ENCODE measurements at regions not wholly inside any gene's neighbourhood (a gene's known extent, or its start where the extent isn't known, plus 50 kb on each side); places are given as distances from the start of the nearest gene placed in this dataset.
A peak's percentile ranks its signal among the peaks of the same experiment; 100 is the strongest.
"Not testable (repeated sequence)": the region's sequence is repeated elsewhere in the genome, so short reads cannot be mapped to it uniquely, and the experiment has no call there.

DNA sequence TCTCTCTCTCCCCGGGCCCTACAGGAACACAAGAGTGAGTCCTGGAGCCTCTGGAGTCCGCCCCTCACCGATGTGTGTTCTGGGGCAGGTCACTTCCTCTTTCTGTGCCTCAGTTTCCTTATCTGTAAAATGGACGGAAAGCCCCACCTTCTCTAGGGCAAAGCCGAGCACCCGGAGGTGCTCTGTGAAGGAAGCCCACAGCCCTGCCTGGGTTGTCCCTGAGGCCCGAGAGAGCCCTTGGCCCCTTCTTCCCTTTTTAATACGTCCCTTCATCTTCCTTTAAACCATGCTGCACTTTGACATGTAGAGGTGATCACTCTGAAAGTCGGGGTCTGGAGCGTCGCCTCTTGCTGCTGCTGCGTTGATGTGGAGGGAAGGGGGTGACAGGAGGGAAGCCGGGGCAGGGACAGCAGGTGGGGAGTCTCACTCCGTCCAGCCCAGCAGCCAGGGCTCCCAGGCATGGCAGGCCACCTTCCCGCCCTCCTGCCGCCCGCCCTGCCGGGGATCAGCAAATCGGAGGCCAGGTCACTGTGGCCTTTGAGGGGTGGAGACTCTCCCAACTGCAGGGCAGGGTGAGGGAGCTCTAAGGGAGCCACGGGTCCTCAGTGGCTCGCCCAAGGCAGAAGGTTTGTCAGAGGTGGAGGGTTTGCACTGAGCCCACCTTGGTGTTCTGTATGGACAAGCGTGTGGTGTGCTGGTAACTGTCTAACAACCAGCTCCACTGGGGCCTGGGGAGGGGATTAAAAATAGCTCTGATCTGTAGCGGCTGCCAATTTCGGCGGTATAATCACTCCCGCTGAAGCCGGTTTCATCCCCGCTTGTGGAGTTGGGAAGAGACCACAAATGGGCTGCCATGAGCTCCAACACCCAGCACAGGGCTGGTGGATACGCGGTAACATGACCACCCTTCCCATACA lies 135.9 kb upstream of the ID2 start:
- no peak for DNase-seq

DNA sequence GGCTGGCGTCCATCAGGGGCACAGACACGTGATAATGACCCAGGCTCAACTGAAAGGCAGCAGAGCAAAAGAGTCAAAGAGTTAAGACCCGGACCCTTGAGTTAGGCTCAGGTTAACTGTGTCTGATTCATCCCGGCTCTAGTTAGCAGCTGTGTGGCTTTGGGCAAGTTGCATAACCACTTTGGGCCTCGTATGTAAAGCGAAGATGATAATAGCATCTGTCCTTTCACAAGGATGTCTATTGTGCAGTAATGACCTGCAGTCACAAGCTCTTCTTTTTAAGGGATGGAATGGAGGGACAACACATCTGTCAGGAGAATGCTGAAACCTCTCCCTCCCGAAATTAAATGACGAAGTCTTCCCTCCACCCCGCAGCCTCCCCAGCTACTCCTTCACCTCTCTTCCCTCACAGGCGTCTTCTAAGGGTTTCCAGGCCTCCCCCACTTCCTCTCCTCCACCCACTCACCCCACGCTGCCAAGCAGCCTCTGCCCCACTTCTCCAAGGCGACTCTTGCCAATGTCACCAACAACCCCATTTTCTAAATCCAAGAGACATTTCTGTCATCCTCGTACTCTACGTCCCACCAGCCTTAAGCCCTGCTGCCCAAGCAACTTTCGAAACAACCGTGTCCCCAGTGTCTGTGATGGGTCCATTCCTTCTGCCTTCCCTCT lies 135.1 kb upstream of the ID2 start:
- no peak for DNase-seq

DNA sequence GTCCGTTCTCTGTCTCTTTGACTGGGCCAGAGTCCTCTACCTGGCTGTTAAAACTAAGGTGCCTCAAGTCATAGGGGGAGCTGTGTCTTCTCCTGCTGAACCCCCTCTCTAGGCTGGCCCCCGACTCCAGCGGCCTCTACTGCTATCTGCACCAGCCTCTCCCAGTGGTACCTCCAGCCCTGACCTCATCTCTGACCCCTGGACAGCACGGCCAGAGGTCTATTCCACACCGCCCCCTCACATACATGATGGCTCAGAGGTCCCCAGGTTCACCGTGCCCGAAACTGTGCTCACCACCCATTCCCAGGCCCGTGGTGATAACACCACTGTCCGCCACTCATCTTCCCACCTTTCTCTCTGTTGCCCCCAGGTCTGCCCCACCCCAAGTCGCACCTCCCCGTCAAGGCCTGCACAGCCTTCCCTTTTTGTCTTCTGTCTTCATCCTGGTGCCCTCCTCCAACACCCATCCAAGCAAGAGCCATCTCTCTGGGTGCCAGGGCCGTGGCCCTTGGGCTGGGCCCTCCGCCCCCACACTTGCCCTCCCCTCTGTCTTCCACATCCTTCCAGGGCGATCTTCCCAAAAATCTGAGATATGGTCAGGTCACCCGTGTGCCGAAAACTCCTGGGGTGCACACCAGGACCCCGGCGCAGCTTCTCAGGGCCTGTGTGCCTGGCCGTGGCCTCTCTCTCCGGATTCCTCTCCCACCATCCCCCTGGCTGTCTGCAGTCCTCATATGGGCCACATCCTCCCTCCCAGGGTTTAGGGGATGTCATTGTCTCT lies 134.4 kb upstream of the ID2 start:
- DNase-seq = no peak

DNA sequence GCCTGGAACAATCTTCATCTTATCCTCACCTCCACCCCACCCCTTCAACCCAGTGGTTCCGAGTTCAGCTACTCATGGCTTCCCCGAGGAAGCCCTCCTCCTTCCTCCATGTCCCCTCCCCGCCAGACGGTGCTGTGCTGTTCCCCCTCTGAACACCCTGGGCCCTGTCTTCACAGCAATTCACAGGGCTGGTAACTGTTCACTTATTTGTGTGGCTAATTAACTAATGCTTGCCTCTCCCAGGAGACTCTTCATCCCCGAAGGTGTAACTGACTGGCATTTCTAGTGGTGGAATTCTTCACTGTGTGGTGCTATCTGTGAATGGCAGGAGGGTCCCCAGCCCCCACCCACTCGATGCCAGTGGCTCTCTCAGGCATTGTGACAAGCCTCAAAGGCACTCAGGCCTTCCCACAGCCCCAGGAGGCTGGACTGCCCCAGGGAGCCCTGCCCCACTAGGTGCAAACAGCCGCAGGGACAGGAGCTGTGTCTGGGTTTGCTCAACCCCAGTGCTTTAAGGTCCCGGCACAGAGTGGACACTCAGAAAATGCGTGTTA lies 133.7 kb upstream of the ID2 start:
- no peak for DNase-seq

DNA sequence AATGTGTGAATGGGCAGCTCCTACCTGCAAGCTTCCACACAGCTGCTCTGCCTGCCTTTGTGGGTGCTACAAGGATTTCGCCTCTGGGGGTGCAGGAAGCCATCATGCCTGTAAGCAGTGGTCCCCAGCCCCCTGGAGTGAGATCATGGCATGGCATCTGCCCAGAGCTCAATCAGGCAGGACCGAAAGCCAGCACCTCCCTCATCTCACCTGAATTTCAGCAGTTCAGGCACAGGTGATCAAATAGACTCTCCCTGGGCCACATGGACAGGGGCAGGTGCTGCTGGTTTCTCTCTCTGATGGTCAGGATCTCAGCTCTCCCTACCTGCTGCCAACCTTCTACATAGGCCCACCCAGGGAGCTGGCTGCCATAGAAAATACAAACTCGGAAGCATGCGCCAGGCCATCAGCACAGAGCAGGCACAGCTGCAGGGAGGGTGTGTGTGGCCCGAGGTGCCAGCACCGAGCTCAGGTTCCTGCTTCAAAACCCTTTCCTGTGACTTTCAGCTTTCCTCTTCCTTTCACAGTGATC lies 133.2 kb upstream of the ID2 start:
- peak; percentile 41 for DNase-seq

DNA sequence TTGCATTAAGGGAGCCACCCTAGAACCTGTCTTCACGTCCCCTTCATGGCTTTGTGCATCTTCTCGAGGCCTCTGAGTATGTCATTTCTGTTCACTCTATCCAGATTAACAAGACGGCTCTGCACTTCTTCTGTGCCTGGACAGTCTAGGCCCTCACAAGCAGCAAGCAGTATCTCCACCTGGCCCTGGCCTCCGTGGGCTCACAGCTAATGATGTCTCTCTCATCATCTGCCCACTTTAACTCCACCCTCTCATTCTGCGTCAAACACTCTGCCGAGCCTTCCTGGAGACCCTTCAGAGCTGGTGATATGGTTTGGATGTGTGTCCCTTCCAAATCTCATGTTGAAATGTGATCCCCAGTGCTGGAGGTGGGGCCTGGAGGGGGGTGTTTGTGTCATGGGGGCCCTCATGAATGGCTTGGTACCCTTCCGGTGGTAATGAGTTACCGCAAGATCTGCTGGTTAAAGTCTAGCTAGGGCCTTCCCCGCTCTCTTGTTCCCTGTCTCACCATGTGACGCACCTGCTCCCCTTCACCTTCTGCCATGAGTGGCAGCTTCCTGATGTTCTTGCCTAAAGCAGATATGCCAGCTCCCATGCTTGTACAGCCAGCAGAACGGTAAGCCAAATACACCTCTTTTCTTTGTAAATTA lies 132.5 kb upstream of the ID2 start:
- DNase-seq = no peak

DNA sequence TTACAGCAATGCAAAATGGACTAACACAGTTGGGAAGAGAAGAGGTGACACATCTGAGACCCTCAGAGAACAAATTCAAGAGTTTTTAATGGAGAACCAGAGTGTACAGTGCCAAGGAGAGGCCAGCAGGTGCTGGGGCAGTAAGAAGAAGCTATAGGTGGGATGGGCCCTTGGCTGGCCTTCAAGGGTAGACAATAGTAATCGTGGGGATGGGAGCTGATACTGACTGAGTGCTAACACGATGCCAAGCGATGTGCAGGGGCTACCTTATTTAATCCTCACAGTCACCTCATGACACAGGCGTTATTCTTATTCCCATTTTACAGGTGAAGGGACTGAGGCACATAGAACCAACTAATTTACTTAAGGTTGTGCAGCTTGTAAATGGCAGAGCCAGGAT lies 131.9 kb upstream of the ID2 start:
- DNase-seq = no peak

DNA sequence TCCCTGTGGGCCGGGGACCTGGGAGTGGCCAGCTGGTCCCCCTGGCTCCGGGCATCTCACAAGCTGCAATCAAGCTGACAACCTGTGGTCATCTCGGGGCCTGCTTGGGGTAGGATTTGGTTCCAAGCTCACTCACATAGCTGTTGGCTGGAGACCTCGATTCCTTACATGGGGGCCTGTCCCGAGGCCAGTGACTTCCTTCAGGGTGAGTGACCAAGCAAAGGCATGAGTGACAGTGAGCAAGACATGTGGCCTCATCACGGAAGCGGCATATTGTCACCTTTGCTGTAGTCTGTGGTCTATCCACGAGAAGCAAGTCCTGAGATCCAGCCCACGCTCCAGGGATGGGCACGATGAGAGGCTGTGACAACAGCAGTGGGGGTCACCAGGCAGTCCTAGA lies 131.4 kb upstream of the ID2 start:
- DNase-seq = no peak

DNA sequence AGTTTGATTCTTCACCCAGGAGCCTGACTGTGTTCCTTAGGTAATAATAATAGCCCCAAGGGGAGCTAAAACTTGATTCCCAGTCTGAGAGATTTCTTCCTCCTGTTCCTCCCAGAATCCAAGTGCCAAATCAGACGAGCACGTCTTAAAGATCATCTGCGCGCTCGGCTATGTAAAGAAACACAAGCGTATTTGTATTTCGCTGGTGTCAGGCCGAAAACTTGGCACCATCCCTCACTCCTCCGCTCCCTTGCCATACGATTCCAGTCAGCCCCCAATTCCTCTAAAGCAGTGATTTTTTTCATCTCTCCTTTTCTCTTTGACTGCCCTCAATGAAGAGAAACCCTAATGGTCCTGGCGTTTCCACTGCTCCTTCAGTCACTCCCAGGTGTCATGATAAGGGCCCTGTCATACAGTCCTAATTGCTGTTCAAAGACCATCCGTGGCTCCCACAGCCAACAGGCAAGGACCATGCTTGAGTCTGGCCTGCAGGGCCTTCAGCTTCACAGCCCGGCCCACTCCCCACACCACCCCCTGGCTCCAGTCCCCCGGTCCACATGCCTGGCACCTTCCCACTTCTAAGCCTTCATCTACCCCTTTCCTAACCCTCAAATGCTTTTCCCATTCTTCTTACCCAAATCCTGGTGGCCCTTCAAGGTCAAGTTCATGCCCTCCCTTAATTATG lies 130.8 kb upstream of the ID2 start:
- DNase-seq = no peak

DNA sequence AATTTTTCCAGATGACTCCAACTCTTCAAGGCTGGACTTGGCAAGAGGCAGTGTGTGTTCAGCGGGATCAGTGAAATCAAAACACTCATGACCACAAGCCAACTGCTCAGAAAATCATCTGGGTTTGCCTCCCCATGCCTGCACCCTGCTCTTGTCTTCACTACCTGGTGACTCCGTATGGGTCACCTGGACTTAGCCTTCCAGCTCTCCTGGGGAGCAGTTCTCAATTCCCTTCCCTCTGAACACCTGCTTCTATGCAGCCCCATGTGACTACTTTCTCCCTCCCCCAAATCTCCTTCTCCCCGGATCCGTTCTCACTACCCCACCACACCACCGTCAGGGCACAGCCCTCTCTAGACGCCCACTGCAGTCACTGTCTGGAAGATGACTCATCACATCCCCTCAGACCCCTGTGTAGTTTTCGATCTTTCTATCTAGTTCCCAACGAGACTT lies 130.2 kb upstream of the ID2 start:
- no peak for DNase-seq

DNA sequence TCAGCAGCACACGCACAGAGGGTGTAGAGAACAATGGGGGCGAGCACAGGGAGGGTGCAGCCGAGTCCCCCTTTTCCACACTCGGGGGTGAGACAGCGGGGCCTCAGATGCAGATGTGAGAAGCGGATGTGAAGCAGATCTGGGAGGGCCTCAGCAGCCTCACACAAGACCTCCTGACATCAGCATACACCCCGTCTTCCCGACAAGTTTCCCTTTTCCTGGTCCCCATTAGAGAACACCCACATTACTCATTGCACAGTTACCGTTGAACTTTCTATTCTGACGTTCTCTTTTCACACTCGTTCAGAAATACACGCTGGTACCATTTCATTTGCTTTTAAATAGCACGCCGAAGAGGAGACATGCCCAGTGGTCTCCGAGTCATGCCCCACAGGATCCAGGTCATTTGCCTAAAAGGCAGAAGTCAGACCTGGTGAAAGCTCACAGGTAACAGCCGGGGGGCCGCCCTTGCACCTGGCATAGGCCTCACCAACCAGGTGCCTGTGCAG lies 129.5 kb upstream of the ID2 start:
- DNase-seq = no peak

DNA sequence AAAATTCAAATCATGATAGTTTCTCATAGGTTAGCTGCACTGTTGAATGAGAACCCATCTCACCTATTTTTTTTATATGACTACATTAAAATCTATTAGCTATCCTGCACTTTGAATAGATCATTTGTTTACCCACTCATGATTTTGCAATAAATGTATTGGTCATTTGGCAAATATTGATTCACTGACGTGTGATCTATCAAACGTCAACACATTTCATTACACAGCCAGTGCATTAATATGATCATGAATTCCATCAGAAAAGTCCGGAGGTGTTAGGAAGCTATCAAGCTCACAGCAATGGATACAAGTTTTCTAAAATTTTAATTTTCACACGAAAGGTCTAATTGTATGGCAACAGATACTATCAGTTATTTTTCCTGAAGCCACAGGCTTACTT lies 128.2 kb upstream of the ID2 start:
- DNase-seq = no peak

DNA sequence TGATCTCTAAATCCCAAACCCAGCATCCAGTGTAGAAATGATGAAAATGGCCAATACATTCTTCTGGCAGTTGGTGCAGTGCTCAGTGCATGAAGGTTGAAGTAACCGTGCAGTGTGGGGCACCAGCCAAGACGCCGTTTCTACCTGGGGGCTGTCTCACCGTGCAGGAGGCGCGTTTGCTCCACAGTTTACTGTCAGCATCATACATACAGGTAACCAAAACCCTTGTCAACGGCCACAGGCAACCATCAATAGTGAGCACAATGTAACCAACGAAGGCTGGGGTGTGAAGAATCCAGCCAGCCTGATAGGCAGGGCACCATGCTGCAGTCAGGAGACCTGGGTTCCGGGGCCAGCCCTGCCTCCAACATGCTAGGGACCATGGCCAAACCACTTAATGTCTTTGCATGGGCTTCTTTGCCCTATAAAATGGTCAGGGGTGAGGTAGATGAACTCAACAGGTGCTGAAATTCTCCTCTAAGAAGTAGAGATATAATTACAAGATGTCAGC lies 127.5 kb upstream of the ID2 start:
- no peak for DNase-seq

DNA sequence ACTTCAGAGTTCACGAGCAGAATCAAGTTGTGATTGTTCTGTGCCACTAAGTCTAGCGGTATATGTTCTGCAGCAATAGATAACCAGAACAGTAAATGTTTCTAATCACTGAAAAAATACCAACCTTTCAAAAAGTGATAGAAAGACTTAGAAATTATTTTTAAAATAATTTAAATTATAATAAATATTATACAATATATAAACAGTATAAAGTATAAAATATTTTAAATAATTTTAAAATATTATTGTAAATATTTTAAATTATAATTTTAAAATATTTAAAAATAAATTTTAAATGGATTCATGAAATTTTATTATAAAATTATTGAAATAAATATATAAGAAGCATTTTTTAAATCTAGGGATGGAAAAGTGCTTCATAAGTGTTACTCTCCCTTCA lies 126.3 kb upstream of the ID2 start:
- no peak for DNase-seq

DNA sequence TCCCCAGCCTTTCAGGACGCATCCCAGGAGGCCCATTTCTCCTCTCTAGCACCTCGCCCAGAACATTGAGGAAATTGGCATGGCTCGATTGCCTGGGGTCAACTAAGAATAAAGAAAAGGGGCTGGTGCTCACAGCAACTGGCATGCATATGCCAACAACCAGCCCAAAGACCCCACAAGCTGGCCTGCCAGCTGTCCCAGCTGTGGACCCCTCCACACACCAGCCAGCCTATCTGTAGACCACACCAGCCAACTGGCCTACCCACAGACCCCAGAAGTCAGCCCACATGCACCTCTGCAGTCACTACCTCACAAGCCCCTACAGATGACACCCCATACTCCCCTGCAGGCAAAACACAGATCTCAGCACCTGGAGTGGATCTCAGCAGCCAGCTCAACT lies 123.8 kb upstream of the ID2 start:
- DNase-seq = no peak

DNA sequence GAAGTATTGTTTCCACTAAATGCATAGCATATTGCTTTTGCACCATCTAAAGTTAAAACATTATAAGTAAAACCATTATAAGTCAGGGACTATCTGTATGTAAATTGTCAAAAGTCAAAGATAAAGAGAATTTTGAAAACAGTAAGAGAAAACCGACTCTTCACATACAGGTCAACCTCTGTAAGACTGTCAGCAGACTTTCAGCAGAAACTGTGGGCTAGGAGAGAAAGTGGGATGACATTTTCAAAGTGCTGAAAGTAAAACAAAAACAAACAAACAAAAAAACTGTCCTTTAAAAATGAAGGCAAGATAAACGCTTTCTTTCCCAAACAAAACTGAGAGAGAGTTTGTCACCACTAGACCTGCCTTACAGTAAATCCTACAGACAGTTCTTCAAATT lies 122.9 kb upstream of the ID2 start:
- DNase-seq = no peak

DNA sequence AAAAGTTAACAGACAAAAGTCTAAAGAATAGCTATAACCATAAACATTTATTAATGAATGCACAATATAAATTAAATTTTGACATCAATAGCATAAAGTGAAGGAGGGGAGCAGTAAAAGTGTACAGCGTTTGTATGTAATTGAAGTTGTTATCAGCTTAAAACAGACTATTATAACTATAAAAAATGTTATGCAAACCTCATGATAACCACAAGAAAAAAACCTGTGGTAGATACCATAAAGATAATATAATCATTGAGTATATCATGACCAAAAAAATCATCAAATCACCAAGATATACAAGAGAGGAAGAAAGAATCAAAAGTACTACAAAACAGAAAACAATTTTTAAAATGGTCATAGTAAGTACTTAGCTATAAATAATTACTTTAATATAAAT lies 122.1 kb upstream of the ID2 start:
- DNase-seq = no peak

DNA sequence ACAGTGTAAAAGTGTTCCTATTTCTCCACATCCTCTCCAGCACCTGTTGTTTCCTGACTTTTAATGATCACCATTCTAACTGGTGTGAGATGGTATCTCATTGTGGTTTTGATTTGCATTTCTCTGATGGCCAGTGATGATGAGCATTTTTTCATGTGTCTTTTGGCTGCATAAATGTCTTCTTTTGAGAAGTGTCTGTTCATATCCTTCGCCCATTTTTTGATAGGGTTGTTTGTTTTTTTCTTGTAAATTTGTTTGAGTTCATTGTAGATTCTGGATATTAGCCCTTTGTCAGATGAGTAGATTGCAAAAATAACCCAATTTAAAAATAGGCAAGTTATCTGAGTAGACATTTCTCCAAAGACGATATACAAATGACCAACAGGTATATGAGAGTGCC lies 120.2 kb upstream of the ID2 start:
- not testable (repeated sequence) for DNase-seq

DNA sequence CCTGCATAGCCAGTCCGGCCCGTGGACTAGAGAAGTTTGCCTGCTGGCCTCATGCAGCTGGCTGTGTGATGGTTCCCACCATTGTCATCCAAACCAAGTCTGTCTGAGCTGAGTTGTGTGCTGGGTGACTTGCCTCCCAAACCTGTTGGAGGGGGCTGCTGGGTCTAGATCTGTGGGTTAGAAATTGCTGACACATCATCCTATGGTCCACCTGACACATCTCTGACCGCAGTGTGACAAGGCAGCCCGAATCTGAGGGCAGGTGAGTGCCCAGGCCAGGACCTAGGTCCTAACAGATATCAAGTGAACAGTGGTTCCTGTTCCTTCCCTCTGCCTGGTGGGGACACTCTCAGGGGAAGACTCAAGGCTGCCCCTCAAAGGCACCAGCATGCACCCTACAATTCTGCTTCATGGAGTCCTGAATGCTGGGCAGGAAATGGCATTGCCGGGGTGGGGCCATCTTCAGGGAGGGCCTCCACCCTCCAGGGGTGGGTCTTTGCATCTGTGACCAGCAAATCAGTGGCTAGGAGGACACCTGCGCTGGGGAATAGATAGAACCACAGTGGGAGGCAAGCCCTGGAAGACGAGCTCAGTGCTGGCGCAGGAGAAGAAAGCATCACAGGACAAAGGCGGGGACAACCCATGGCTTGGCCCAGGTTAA lies 117.9 kb upstream of the ID2 start:
- no peak for DNase-seq

DNA sequence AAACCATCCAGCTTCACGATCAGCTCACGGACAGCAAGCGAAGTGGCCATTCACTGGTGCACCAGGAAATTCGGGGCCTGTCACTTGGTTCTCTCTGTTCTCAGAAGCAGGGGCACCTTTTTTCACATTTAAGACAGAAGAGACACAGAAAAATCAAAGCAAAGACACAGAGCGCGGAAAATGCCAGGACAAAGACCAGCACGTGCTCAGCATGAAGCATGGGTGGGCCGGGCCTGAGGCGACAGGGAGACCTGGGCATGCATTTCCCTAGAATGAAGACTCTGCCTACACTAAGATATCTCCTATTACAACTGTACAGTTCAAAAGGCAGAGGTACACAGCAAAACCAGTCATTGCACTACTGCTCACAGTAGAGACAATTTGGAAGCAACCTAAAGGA lies 117.4 kb upstream of the ID2 start:
- DNase-seq = no peak
